ENCODE measurements at regions not wholly inside any gene's neighbourhood (a gene's known extent, or its start where the extent isn't known, plus 50 kb on each side); places are given as distances from the start of the nearest gene placed in this dataset.
A peak's percentile ranks its signal among the peaks of the same experiment; 100 is the strongest.

DNA sequence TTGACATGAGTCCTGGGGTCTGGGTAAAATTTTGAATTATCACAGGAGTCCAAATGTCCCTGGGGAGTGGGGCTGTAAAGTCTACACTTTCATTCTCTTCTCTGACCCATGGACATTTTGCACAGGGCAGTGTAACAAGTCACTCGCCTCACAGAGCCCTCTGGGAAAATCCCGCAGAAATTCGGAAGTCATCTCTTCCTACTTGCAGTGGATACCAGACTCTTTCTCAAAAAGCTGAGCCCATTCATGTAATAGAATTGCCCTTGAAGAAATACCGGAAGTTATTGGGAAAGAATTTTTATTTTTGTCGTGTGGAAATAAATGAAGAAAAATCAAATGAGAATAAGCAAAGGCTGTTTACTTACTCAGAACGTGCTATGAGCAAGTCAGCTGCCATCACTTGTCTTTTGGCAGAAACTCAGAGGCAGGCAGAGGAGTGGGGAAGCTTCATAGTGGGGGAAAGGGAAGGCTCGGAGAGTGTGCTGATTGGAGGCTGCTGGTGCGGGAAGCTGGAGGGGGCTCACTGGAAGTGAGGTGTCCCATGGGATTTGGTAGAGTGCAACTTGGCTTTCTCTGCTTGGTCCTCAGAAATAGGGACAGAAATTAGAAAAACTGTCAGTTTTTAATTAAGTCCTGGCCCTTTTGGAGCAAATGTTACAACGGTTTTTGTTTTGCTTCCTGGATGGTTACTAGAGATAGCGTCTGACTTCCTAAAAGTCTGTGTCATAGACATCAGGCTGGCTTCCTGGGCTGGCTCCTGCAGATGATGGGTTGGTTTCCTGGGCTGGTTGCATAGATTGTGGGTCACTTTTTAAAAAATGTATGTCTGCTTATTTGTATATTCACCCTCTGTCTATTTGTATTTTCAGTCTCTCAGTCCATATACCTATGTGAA, 79.8 kb upstream of the EEF1E1 start:
- H3K9me3 Mint-ChIP-seq, result no peaks in the 10 kb centered on the region
- H3K4me1 Mint-ChIP-seq (ENCODE audit: low read depth), result peaks cover 59% of the 10 kb centered on the region
- H3K27ac Mint-ChIP-seq, result peak overlapping the region; percentile 88
- peak overlapping the region; percentile 72 for H3K4me3 Mint-ChIP-seq
- no peak for DNase-seq
- 0 out of 2 replicates have a peak, but pooled peaks cover 3% of the 10 kb centered on the region for H3K36me3 Mint-ChIP-seq (ENCODE audit: low read depth)
- TF ChIP-seq CTCF (IDR thresholded peaks at IDR 0.05), result no peak
- no peaks in the 10 kb centered on the region for H3K27me3 Mint-ChIP-seq (ENCODE audit: insufficient read depth)

GRCh38 chr6:8181160-8181881, 79.0 kb upstream of the EEF1E1 start:
- H3K4me3 Mint-ChIP-seq, result peak overlapping the region; percentile 72; the same call in 1 of the 2 replicates
- H3K4me1 Mint-ChIP-seq (ENCODE audit: low read depth), result peaks cover 60% of the 10 kb centered on the region
- H3K27ac Mint-ChIP-seq, result peak overlapping the region; percentile 88
- TF ChIP-seq CTCF (IDR thresholded peaks at IDR 0.05), result no peak
- no peaks in the 10 kb centered on the region for H3K27me3 Mint-ChIP-seq (ENCODE audit: insufficient read depth)
- no peaks in the 10 kb centered on the region for H3K9me3 Mint-ChIP-seq
- H3K36me3 Mint-ChIP-seq (ENCODE audit: low read depth), result 0 out of 2 replicates have a peak, but pooled peaks cover 3% of the 10 kb centered on the region
- no peak for DNase-seq

- DNase-seq, result peak; percentile 84
- H3K9me3 Mint-ChIP-seq, result no peaks in the 10 kb centered on the region
- peak overlapping the region; percentile 67 for H3K27ac Mint-ChIP-seq
- 0 out of 2 replicates have a peak, but pooled peaks cover 3% of the 10 kb centered on the region for H3K36me3 Mint-ChIP-seq (ENCODE audit: low read depth)
- no peaks in the 10 kb centered on the region for H3K27me3 Mint-ChIP-seq (ENCODE audit: insufficient read depth)
- no peak for TF ChIP-seq CTCF (IDR thresholded peaks at IDR 0.05)
- H3K4me3 Mint-ChIP-seq, result peak overlapping the region; percentile 70
- peaks cover 60% of the 10 kb centered on the region for H3K4me1 Mint-ChIP-seq (ENCODE audit: low read depth)
These were observed 78.2 kb upstream of the EEF1E1 start for GRCh38 chr6:8180327-8181159.

GRCh38 chr6:8177721-8178120, 75.4 kb upstream of the EEF1E1 start:
- 0 out of 2 replicates have a peak, but pooled peaks cover 3% of the 10 kb centered on the region for H3K36me3 Mint-ChIP-seq (ENCODE audit: low read depth)
- no peak overlapping the region for H3K4me3 Mint-ChIP-seq
- no peak overlapping the region; the same call in 1 of the 2 replicates for H3K27ac Mint-ChIP-seq
- H3K4me1 Mint-ChIP-seq (ENCODE audit: low read depth), result peaks cover 55% of the 10 kb centered on the region
- H3K27me3 Mint-ChIP-seq (ENCODE audit: insufficient read depth), result no peaks in the 10 kb centered on the region
- no peak for TF ChIP-seq CTCF (IDR thresholded peaks at IDR 0.05)
- H3K9me3 Mint-ChIP-seq, result no peaks in the 10 kb centered on the region
- peak; percentile 48 for DNase-seq

Measured in HFFc6 (cell line).